ENCODE measurements at regions not wholly inside any gene's neighbourhood (a gene's known extent, or its start where the extent isn't known, plus 50 kb on each side); places are given as distances from the start of the nearest gene placed in this dataset.
A peak's percentile ranks its signal among the peaks of the same experiment; 100 is the strongest.
"Not testable (repeated sequence)": the region's sequence is repeated elsewhere in the genome, so short reads cannot be mapped to it uniquely, and the experiment has no call there.

DNA sequence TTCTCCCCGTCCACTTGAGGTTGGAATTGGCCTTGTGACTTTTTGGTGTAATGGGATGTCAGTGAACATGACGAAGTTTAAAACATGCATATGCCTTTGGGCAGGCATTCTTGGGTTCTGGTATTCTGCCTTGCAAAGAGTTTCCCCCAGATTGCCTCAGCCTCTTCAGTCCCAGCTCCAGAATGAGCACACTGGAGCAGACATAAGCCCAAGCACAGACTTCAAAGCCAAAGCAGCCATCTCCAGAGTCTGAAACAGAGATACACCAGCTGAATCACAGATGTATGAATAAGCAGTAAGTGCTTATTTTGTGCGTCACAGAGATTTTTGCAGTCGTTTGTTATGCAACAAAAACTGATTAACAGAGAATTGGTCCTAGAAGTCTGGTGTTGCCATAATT, 546.0 kb downstream of the FRK start:
- DNase-seq (ENCODE audit: low read depth) = peak; percentile 19
- TF ChIP-seq, protein P1, sequence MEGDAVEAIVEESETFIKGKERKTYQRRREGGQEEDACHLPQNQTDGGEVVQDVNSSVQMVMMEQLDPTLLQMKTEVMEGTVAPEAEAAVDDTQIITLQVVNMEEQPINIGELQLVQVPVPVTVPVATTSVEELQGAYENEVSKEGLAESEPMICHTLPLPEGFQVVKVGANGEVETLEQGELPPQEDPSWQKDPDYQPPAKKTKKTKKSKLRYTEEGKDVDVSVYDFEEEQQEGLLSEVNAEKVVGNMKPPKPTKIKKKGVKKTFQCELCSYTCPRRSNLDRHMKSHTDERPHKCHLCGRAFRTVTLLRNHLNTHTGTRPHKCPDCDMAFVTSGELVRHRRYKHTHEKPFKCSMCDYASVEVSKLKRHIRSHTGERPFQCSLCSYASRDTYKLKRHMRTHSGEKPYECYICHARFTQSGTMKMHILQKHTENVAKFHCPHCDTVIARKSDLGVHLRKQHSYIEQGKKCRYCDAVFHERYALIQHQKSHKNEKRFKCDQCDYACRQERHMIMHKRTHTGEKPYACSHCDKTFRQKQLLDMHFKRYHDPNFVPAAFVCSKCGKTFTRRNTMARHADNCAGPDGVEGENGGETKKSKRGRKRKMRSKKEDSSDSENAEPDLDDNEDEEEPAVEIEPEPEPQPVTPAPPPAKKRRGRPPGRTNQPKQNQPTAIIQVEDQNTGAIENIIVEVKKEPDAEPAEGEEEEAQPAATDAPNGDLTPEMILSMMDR (IDR thresholded peaks at IDR 0.05; ENCODE audit: insufficient read depth, low read depth, low read length, missing control alignments) = no peak
- no peak overlapping the region for H3K4me3 ChIP-seq (ENCODE audit: low read length)

DNA sequence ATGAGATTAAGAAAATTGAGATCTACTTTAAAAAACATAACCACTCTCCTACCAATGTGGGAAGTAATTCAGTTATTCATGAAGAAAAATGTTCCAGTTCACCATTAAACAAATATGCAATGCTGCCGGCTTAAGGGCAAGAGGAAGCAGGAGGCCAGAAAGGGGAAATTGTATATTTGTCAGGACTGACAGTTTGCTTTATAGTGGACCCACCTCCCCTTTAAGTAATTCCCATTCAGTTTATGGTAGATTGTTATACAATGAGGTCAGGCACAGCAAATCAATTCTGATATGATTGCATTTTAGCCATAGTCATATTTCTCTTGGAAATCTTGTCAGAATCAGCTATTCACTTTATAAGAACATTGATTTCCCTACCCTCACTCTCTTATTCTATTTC, 547.8 kb downstream of the FRK start:
- DNase-seq (ENCODE audit: low read depth) = no peak
- H3K4me3 ChIP-seq (ENCODE audit: low read length) = no peak overlapping the region
- TF ChIP-seq, protein P1 (IDR thresholded peaks at IDR 0.05; ENCODE audit: insufficient read depth, low read depth, low read length, missing control alignments) = no peak

DNA sequence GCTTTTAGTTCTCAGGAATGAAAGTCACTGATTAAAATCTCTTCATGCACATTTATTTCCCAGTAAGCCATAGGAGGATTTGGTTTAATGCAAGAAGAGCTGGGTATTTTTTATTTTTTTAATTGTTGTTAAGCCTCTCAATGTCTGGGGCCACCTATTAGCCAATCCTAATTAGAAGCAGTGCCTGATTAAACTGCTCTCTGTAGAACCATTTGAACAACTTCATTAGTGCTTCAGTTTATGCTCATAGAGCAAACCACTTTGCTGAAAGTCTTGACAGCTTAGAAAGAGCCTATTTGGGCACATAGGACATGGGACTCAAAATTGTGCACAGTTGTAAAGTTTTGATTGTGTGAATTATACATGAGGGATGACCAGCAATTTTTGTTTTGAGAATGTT, 548.9 kb downstream of the FRK start:
- H3K4me3 ChIP-seq (ENCODE audit: low read length) = no peak overlapping the region
- TF ChIP-seq, protein P1 (IDR thresholded peaks at IDR 0.05; ENCODE audit: insufficient read depth, low read depth, low read length, missing control alignments) = no peak
- DNase-seq (ENCODE audit: low read depth) = no peak

DNA sequence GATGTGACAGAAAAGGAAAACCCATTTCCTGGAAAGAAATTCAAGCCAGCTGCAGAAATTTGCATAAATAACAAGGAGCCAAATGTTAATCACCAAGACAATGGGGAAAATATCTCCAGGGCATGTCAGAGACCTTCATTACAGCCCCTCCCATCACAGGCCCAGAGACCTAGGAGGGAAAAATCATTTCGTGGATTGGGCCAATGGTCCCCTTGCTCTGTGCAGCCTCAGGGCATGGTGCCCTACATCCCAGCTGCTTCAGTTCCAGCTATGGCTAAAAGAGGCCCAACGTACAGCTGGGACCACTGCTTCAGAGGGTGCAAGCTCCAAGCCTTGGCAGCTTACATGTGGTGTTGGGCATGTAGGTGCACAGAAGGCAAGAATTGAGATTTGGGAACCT, 558.3 kb downstream of the FRK start:
- not testable (repeated sequence) for DNase-seq (ENCODE audit: low read depth); H3K4me3 ChIP-seq (ENCODE audit: low read length)

DNA sequence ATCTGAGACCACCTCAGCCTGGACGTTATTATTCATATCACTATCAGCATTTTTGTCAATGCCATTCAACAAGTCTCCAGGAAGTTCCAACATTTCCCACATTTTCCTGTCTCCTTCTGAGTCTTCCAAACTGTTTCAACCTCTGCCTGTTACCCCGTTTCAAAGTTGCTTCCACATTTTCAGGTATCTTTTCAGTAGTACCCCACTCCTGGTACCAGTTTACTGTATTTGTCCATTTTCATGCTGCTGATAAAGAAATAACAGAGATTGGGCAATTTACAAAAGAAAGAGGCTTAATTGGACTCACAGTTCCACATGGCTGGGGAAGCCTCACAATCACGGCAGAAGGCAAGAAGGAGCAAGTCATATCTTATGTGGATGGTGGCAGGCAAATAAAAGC, 565.5 kb downstream of the FRK start:
- no peak for DNase-seq (ENCODE audit: low read depth)
- TF ChIP-seq, protein P1 (IDR thresholded peaks at IDR 0.05; ENCODE audit: insufficient read depth, low read depth, low read length, missing control alignments) = no peak
- no peak overlapping the region for H3K4me3 ChIP-seq (ENCODE audit: low read length)

DNA sequence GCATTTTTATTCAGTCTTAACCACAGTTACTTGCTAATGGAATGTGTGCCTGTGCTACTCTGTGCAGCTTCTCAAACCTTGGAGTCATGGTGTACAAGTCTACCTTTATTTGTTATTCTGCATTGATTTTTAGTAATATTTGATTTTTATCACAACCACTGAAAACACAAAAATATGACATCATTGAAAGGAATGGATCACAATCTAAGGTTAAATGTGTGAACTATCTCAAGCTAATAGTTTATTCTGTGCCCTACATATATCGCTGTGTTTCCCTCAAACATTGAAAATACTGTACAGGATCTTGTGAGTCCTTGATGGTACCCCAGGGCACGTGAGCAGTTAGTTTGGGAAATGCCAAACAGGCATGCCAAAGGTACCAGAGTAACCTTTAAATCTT, 573.4 kb downstream of the FRK start:
- no peak for DNase-seq (ENCODE audit: low read depth)
- no peak overlapping the region for H3K4me3 ChIP-seq (ENCODE audit: low read length)
- TF ChIP-seq, protein P1 (IDR thresholded peaks at IDR 0.05; ENCODE audit: insufficient read depth, low read depth, low read length, missing control alignments) = no peak

DNA sequence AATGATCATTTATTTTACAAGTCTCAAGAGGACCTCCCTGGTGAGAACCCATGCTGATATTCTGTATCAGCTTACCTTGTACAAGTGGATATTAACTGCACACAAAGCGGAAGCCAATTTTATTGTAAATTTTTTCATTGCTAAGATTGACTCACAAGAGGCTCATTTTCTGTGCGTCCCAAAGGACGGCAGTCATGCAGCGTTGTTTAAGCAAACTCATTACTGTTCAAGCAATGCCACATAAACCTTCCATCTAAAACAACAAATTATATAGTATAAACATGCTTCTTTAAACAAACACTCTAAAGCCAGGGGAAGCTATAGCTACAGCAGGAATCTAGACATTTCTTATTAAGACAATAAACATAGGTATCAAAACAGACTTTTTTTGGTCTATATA, 575.3 kb downstream of the FRK start:
- TF ChIP-seq, protein P1 (IDR thresholded peaks at IDR 0.05; ENCODE audit: insufficient read depth, low read depth, low read length, missing control alignments) = no peak

DNA sequence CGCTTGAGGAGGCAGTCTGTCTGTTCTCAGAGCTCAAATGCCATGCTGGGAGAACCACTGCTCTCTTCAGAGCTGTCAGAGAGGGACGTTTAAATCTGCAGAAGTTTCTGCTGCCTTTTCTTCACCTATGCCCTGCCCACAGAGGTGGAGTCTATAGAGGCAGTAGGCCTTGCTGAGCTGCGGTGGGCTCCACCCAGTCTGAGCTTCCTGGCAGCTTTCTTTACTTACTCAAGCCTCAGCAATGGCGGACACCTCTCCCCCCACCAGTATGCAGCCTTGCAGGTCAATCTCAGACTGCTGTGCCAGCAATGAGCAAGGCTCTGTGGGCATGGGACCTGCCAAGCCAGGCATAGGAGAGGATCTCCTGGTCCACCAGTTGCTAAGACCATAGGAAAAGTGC, 580.1 kb downstream of the FRK start:
- not testable (repeated sequence) for DNase-seq (ENCODE audit: low read depth); H3K4me3 ChIP-seq (ENCODE audit: low read length)

More for the DNA sequence above, 575.3 kb downstream of the FRK start:
- H3K4me3 ChIP-seq (ENCODE audit: low read length) = no peak overlapping the region
- DNase-seq (ENCODE audit: low read depth) = no peak
